Stimulated activated effector memory CD8-positive, alpha-beta T cell treated with anti-CD3 and anti-CD28 coated beads, Interleukin-12 subunit alpha, Interleukin-12 subunit beta, amount 100 ng/mL, for 72 hours (primary cell): ENCODE measurements at regions not wholly inside any gene's neighbourhood (a gene's known extent, or its start where the extent isn't known, plus 50 kb on each side); places are given as distances from the start of the nearest gene placed in this dataset.
A peak's percentile ranks its signal among the peaks of the same experiment; 100 is the strongest.

Source experiments
- ATAC-seq: fragments of 150-1000 bp; cut with Tn5 transposase; 2 replicates; pipeline ENCODE4 v1.10.0; 2021
- DNase-seq, 2 donors: peaks; one replicate each; pipeline ENCODE4 v3.0.0; 2021 to 2022; ENCODE audit warnings: low spot score in 2 of 2
- H3K27ac Mint-ChIP-seq: one replicate; pipeline ENCODE4 v1.8.0; 2022; ENCODE audit warnings: mild to moderate bottlenecking, mixed read lengths
- H3K36me3 Mint-ChIP-seq: one replicate; pipeline ENCODE4 v1.8.0; 2022; ENCODE audit warnings: mild to moderate bottlenecking, mixed read lengths
- H3K4me1 Mint-ChIP-seq: one replicate; pipeline ENCODE4 v1.8.0; 2022; ENCODE audit warnings: mixed read lengths
- H3K4me3 Mint-ChIP-seq: one replicate; pipeline ENCODE4 v1.8.0; 2022; ENCODE audit warnings: mild to moderate bottlenecking, mixed read lengths
- H3K9me3 Mint-ChIP-seq: one replicate; pipeline ENCODE4 v1.8.0; 2022; ENCODE audit warnings: mixed read lengths

- DNase-seq (no peak), ATAC-seq (peak; percentile 72)
- H3K4me3 Mint-ChIP-seq, result no peak overlapping the region
- H3K4me1 Mint-ChIP-seq, result peaks cover 28% of the 10 kb centered on the region
- H3K27ac Mint-ChIP-seq, result peak overlapping the region; percentile 10
- peaks cover 42% of the 10 kb centered on the region for H3K36me3 Mint-ChIP-seq
- no peaks in the 10 kb centered on the region for H3K9me3 Mint-ChIP-seq
These were observed 52.4 kb downstream of the ATOSA start for GRCh38 chr15:52626671-52627369.

DNA sequence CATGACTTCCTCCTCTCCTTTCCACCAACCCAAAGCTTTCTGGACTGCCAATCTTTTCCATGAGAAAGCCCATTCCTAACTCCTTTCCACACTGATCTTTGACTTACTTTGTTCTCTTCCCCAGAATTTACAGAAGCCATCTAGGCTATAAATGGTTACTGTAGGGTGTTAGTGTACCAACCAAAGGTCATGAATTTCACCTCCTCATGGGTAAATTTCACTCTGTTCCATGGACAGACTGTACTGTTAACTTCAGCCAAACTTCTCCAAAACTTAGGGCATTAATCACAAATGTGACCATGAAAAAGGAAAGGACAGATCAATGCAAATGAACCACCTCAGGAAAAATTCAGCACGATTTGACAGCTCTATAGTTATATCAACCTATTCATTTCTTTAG, 54.9 kb downstream of the ATOSA start:
- ATAC-seq (no peak), DNase-seq (no peak)
- Mint-ChIP-seq H3K27ac (no peak overlapping the region), H3K36me3 (peaks cover 56% of the 10 kb centered on the region), H3K9me3 (no peaks in the 10 kb centered on the region), H3K4me1 (peaks cover 24% of the 10 kb centered on the region), H3K4me3 (no peak overlapping the region)

GRCh38 chr15:52622791-52623190, 54.0 kb upstream of the ARPP19 start:
- H3K36me3 Mint-ChIP-seq, result peaks cover 58% of the 10 kb centered on the region
- DNase-seq (no peak), ATAC-seq (no peak)
- peaks cover 27% of the 10 kb centered on the region for H3K4me1 Mint-ChIP-seq
- H3K27ac Mint-ChIP-seq, result no peak overlapping the region
- H3K4me3 Mint-ChIP-seq, result no peak overlapping the region
- H3K9me3 Mint-ChIP-seq, result no peaks in the 10 kb centered on the region

DNA sequence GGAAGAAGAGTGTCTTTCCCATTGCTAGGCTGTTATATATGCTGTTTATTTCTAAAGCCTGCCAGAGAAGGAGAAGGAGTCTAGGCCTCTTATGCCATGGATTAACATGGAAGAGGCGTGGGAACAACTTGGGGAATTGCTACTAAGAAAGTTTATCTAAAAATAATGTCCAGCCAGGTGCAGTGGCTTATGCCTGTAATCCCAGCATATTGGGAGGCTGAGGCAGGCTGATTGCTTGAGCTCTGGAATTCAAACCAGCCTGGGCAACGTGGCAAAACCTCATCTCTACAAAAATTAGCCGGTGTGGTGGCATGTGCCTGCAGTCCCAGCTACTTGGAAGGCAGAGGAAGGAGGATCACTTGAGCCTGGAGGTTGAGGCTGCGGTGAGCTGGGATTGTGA, 51.7 kb upstream of the ARPP19 start:
- Mint-ChIP-seq H3K36me3 (peaks cover 50% of the 10 kb centered on the region), H3K27ac (peak overlapping the region; percentile 40), H3K9me3 (no peaks in the 10 kb centered on the region), H3K4me3 (no peak overlapping the region), H3K4me1 (peaks cover 15% of the 10 kb centered on the region)
- DNase-seq (no peak), ATAC-seq (no peak)
